ENCODE measurements at regions not wholly inside any gene's neighbourhood (a gene's known extent, or its start where the extent isn't known, plus 50 kb on each side); places are given as distances from the start of the nearest gene placed in this dataset.
A peak's percentile ranks its signal among the peaks of the same experiment; 100 is the strongest.

GRCh38 chr12:13443028-13443427, 246.5 kb downstream of the EMP1 start:
- H2AK5ac ChIP-seq (ENCODE audit: low read length): no peak overlapping the region
- H3K36me3 ChIP-seq (ENCODE audit: control insufficient read depth, insufficient read depth, low read length): no peaks in the 10 kb centered on the region
- H3K79me2 ChIP-seq (ENCODE audit: control insufficient read depth, insufficient read depth, low read length): no peaks in the 10 kb centered on the region
- no peak overlapping the region for H2BK120ac ChIP-seq (ENCODE audit: low read depth, low read length)
- no peak for DNase-seq
- no peak overlapping the region for H3K56ac ChIP-seq (ENCODE audit: low read length)
- no peak overlapping the region for H3K9ac ChIP-seq (ENCODE audit: low read length)
- no peak overlapping the region for H3K23ac ChIP-seq (ENCODE audit: low read length)
- no peak overlapping the region for H2BK15ac ChIP-seq (replicated peaks; ENCODE audit: low read depth)
- peaks cover 5% of the 10 kb centered on the region for H3K4me1 ChIP-seq (ENCODE audit: control insufficient read depth, low read depth, low read length)
- H3K27me3 ChIP-seq (ENCODE audit: insufficient read depth, low read length, poor library complexity): no peaks in the 10 kb centered on the region
- no peak overlapping the region for H4K5ac ChIP-seq (ENCODE audit: low read length)
- H4K8ac ChIP-seq (ENCODE audit: low read depth, low read length): no peak overlapping the region
- no peak overlapping the region for H3K4me3 ChIP-seq (ENCODE audit: low read length)
- H3K27ac ChIP-seq (ENCODE audit: low read depth, low read length): no peak overlapping the region
- H3K4me2 ChIP-seq (ENCODE audit: low read length): no peak overlapping the region
- WGBS (ENCODE audit: extremely low coverage, insufficient coverage, low lambda C conversion rate): no CpG with 5 or more reads among the region's 2 CpGs
- H3K79me1 ChIP-seq (ENCODE audit: low read length): no peaks in the 10 kb centered on the region
- no peak overlapping the region for H3K18ac ChIP-seq (ENCODE audit: low read length)
- H2BK5ac ChIP-seq (ENCODE audit: low read length): no peak overlapping the region
- no peak overlapping the region for H3K4ac ChIP-seq (ENCODE audit: low read depth, low read length)

- Histone ChIP-seq H3K36me3 (ENCODE audit: control insufficient read depth, insufficient read depth, low read length) (no peaks in the 10 kb centered on the region), H3K9ac (ENCODE audit: low read length) (no peak overlapping the region), H3K56ac (ENCODE audit: low read length) (no peak overlapping the region), H3K27me3 (ENCODE audit: insufficient read depth, low read length, poor library complexity) (no peaks in the 10 kb centered on the region), H4K8ac (ENCODE audit: low read depth, low read length) (no peak overlapping the region), H3K4me2 (ENCODE audit: low read length) (no peak overlapping the region), H3K79me1 (ENCODE audit: low read length) (no peaks in the 10 kb centered on the region), H3K23ac (ENCODE audit: low read length) (no peak overlapping the region), H3K4me3 (ENCODE audit: low read length) (no peak overlapping the region), H3K18ac (ENCODE audit: low read length) (no peak overlapping the region), H2AK5ac (ENCODE audit: low read length) (no peak overlapping the region), H3K4ac (ENCODE audit: low read depth, low read length) (no peak overlapping the region), H3K27ac (ENCODE audit: low read depth, low read length) (no peak overlapping the region), H4K5ac (ENCODE audit: low read length) (no peak overlapping the region), H3K79me2 (ENCODE audit: control insufficient read depth, insufficient read depth, low read length) (no peaks in the 10 kb centered on the region), H3K4me1 (ENCODE audit: control insufficient read depth, low read depth, low read length) (peaks cover 5% of the 10 kb centered on the region), H2BK120ac (ENCODE audit: low read depth, low read length) (no peak overlapping the region), H2BK15ac (replicated peaks; ENCODE audit: low read depth) (no peak overlapping the region), H2BK5ac (ENCODE audit: low read length) (no peak overlapping the region)
- DNase-seq: no peak
- WGBS (ENCODE audit: extremely low coverage, insufficient coverage, low lambda C conversion rate): no CpG with 5 or more reads among the region's 1 CpG
Measured at GRCh38 chr12:13442457-13442856, 245.9 kb downstream of the EMP1 start.

- peaks cover 15% of the 10 kb centered on the region for H3K4me1 ChIP-seq (ENCODE audit: control insufficient read depth, low read depth, low read length)
- no peaks in the 10 kb centered on the region for H3K27me3 ChIP-seq (ENCODE audit: insufficient read depth, low read length, poor library complexity)
- H2BK15ac ChIP-seq (replicated peaks; ENCODE audit: low read depth): no peak overlapping the region
- H3K4me2 ChIP-seq (ENCODE audit: low read length): no peak overlapping the region
- no peak overlapping the region for H3K4me3 ChIP-seq (ENCODE audit: low read length)
- DNase-seq: no peak
- no peak overlapping the region for H3K27ac ChIP-seq (ENCODE audit: low read depth, low read length)
- no peaks in the 10 kb centered on the region for H3K36me3 ChIP-seq (ENCODE audit: control insufficient read depth, insufficient read depth, low read length)
- H4K8ac ChIP-seq (ENCODE audit: low read depth, low read length): no peak overlapping the region
- no peaks in the 10 kb centered on the region for H3K79me2 ChIP-seq (ENCODE audit: control insufficient read depth, insufficient read depth, low read length)
- H4K5ac ChIP-seq (ENCODE audit: low read length): no peak overlapping the region
- H2BK120ac ChIP-seq (ENCODE audit: low read depth, low read length): no peak overlapping the region
- H2AK5ac ChIP-seq (ENCODE audit: low read length): no peak overlapping the region
- no peak overlapping the region for H3K23ac ChIP-seq (ENCODE audit: low read length)
- H3K18ac ChIP-seq (ENCODE audit: low read length): no peak overlapping the region
- peak overlapping the region; percentile 54 for H2BK5ac ChIP-seq (ENCODE audit: low read length)
- no peaks in the 10 kb centered on the region for H3K79me1 ChIP-seq (ENCODE audit: low read length)
- WGBS (ENCODE audit: extremely low coverage, insufficient coverage, low lambda C conversion rate): no CpG with 5 or more reads among the region's 6 CpGs
- no peak overlapping the region for H3K9ac ChIP-seq (ENCODE audit: low read length)
- H3K4ac ChIP-seq (ENCODE audit: low read depth, low read length): no peak overlapping the region
- H3K56ac ChIP-seq (ENCODE audit: low read length): peak overlapping the region; percentile 62
Measured at GRCh38 chr12:13440844-13441243, 244.3 kb downstream of the EMP1 start.

GRCh38 chr12:13437541-13437940, 241.0 kb downstream of the EMP1 start:
- Histone ChIP-seq H3K4me1 (ENCODE audit: control insufficient read depth, low read depth, low read length) (peaks cover 22% of the 10 kb centered on the region), H3K4me2 (ENCODE audit: low read length) (no peak overlapping the region), H3K36me3 (ENCODE audit: control insufficient read depth, insufficient read depth, low read length) (no peaks in the 10 kb centered on the region), H2BK15ac (replicated peaks; ENCODE audit: low read depth) (no peak overlapping the region), H3K18ac (ENCODE audit: low read length) (no peak overlapping the region), H3K27ac (ENCODE audit: low read depth, low read length) (no peak overlapping the region), H3K79me1 (ENCODE audit: low read length) (no peaks in the 10 kb centered on the region), H3K27me3 (ENCODE audit: insufficient read depth, low read length, poor library complexity) (no peaks in the 10 kb centered on the region), H2AK5ac (ENCODE audit: low read length) (no peak overlapping the region), H3K23ac (ENCODE audit: low read length) (no peak overlapping the region), H3K9ac (ENCODE audit: low read length) (no peak overlapping the region), H3K4me3 (ENCODE audit: low read length) (no peak overlapping the region), H3K56ac (ENCODE audit: low read length) (no peak overlapping the region), H4K5ac (ENCODE audit: low read length) (no peak overlapping the region), H2BK5ac (ENCODE audit: low read length) (no peak overlapping the region), H3K79me2 (ENCODE audit: control insufficient read depth, insufficient read depth, low read length) (no peaks in the 10 kb centered on the region), H3K4ac (ENCODE audit: low read depth, low read length) (no peak overlapping the region), H4K8ac (ENCODE audit: low read depth, low read length) (no peak overlapping the region), H2BK120ac (ENCODE audit: low read depth, low read length) (no peak overlapping the region)
- no CpG with 5 or more reads among the region's 4 CpGs for WGBS (ENCODE audit: extremely low coverage, insufficient coverage, low lambda C conversion rate)
- no peak for DNase-seq

GRCh38 chr12:13436696-13437391, 240.3 kb downstream of the EMP1 start:
- Histone ChIP-seq H3K36me3 (ENCODE audit: control insufficient read depth, insufficient read depth, low read length) (no peaks in the 10 kb centered on the region), H3K23ac (ENCODE audit: low read length) (no peak overlapping the region), H2BK120ac (ENCODE audit: low read depth, low read length) (no peak overlapping the region), H3K79me2 (ENCODE audit: control insufficient read depth, insufficient read depth, low read length) (no peaks in the 10 kb centered on the region), H3K4me3 (ENCODE audit: low read length) (no peak overlapping the region), H3K4me1 (ENCODE audit: control insufficient read depth, low read depth, low read length) (peaks cover 22% of the 10 kb centered on the region), H3K27ac (ENCODE audit: low read depth, low read length) (no peak overlapping the region), H3K18ac (ENCODE audit: low read length) (no peak overlapping the region), H3K4ac (ENCODE audit: low read depth, low read length) (no peak overlapping the region), H3K79me1 (ENCODE audit: low read length) (no peaks in the 10 kb centered on the region), H2BK5ac (ENCODE audit: low read length) (no peak overlapping the region), H3K27me3 (ENCODE audit: insufficient read depth, low read length, poor library complexity) (no peaks in the 10 kb centered on the region), H4K5ac (ENCODE audit: low read length) (no peak overlapping the region), H4K8ac (ENCODE audit: low read depth, low read length) (no peak overlapping the region), H3K9ac (ENCODE audit: low read length) (no peak overlapping the region), H3K56ac (ENCODE audit: low read length) (peak overlapping the region; percentile 39), H2AK5ac (ENCODE audit: low read length) (no peak overlapping the region), H3K4me2 (ENCODE audit: low read length) (no peak overlapping the region), H2BK15ac (replicated peaks; ENCODE audit: low read depth) (no peak overlapping the region)
- DNase-seq: peak; percentile 94
- no CpG with 5 or more reads among the region's 11 CpGs for WGBS (ENCODE audit: extremely low coverage, insufficient coverage, low lambda C conversion rate)

- no CpG with 5 or more reads among the region's 2 CpGs for WGBS (ENCODE audit: extremely low coverage, insufficient coverage, low lambda C conversion rate)
- no peaks in the 10 kb centered on the region for H3K79me1 ChIP-seq (ENCODE audit: low read length)
- no peak overlapping the region for H3K56ac ChIP-seq (ENCODE audit: low read length)
- DNase-seq: no peak
- no peak overlapping the region for H3K9ac ChIP-seq (ENCODE audit: low read length)
- no peaks in the 10 kb centered on the region for H3K27me3 ChIP-seq (ENCODE audit: insufficient read depth, low read length, poor library complexity)
- H2AK5ac ChIP-seq (ENCODE audit: low read length): no peak overlapping the region
- H3K27ac ChIP-seq (ENCODE audit: low read depth, low read length): no peak overlapping the region
- no peak overlapping the region for H3K4ac ChIP-seq (ENCODE audit: low read depth, low read length)
- no peak overlapping the region for H2BK5ac ChIP-seq (ENCODE audit: low read length)
- no peak overlapping the region for H3K4me3 ChIP-seq (ENCODE audit: low read length)
- no peak overlapping the region for H4K5ac ChIP-seq (ENCODE audit: low read length)
- no peak overlapping the region for H2BK15ac ChIP-seq (replicated peaks; ENCODE audit: low read depth)
- no peak overlapping the region for H4K8ac ChIP-seq (ENCODE audit: low read depth, low read length)
- peak overlapping the region; percentile 1 for H3K18ac ChIP-seq (ENCODE audit: low read length)
- no peak overlapping the region for H2BK120ac ChIP-seq (ENCODE audit: low read depth, low read length)
- H3K36me3 ChIP-seq (ENCODE audit: control insufficient read depth, insufficient read depth, low read length): no peaks in the 10 kb centered on the region
- no peaks in the 10 kb centered on the region for H3K79me2 ChIP-seq (ENCODE audit: control insufficient read depth, insufficient read depth, low read length)
- H3K4me1 ChIP-seq (ENCODE audit: control insufficient read depth, low read depth, low read length): peaks cover 22% of the 10 kb centered on the region
- H3K4me2 ChIP-seq (ENCODE audit: low read length): no peak overlapping the region
- H3K23ac ChIP-seq (ENCODE audit: low read length): no peak overlapping the region
Measured at GRCh38 chr12:13436182-13436581, 239.7 kb downstream of the EMP1 start.
